IPS-NIHi11 (cell line): ENCODE measurements at regions not wholly inside any gene's neighbourhood (a gene's known extent, or its start where the extent isn't known, plus 50 kb on each side); places are given as distances from the start of the nearest gene placed in this dataset.
"Not testable (repeated sequence)": the region's sequence is repeated elsewhere in the genome, so short reads cannot be mapped to it uniquely, and the experiment has no call there.

ENCODE experiments used
- DNase-seq: peaks from one replicate; pipeline ENCODE4 v3.0.0; 2012; ENCODE audit warnings: mixed read lengths, low spot score

- no peak for DNase-seq
These were observed 416.8 kb downstream of the TUSC1 start for GRCh38 chr9:25261445-25261844.

DNA sequence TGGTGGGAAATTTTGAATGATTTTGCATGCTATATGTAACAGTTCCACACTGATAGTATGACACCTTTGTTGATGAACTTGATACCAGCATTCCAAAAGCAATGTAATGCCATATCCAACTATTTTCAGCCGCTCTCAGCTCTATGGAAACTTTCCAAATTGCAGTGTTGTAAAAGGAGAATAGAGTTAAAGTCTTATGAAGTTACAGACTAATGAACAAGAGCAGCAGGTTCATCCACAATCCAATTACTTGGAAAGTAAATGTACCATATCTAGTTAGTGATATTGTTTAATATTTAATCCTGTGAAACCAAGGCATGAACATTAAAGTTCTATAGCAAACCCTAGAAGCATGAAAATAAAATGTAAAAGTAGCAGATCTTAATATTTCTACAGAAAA, 418.2 kb downstream of the TUSC1 start:
- no peak for DNase-seq

DNA sequence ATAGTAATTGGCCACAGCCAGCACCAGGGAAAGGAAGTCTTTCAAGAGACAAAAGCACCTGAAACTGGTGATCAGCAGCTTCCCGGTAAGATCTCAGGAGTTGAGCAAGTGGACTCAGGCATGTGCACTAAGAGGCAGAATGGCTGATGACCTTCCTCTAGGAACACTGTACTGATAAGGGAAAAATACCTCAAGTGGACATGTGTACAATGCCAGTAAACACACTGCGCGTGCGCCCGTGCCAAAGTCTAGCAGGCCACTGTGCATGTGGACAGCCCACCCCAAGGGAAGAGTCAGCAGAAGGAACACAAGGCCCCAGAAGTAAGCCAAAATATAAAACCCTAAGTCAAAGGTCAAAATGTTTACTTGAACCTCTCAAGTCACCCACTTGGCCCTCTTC, 423.0 kb downstream of the TUSC1 start:
- no peak for DNase-seq

DNA sequence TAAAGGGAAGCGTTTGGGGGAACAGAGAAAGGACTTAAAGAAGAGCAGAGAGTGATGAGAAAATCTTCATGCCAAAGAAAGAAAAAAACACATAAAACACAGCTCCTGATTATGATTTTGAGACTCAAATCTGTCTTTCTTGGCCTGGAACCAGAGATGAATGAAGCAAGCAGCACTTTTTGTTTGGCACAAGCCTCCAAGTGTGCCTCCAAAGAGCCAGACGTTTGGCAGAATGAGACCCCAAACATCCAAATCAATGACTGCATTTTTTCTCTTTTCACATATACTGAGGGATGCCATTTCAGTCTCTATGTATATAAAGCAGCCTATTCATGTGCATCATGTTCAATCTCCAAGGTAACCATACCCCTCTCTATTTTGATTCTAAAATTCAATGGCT, 424.2 kb downstream of the TUSC1 start:
- no peak for DNase-seq

- DNase-seq = no peak
These were observed 436.8 kb downstream of the TUSC1 start for GRCh38 chr9:25241421-25241820.

DNA sequence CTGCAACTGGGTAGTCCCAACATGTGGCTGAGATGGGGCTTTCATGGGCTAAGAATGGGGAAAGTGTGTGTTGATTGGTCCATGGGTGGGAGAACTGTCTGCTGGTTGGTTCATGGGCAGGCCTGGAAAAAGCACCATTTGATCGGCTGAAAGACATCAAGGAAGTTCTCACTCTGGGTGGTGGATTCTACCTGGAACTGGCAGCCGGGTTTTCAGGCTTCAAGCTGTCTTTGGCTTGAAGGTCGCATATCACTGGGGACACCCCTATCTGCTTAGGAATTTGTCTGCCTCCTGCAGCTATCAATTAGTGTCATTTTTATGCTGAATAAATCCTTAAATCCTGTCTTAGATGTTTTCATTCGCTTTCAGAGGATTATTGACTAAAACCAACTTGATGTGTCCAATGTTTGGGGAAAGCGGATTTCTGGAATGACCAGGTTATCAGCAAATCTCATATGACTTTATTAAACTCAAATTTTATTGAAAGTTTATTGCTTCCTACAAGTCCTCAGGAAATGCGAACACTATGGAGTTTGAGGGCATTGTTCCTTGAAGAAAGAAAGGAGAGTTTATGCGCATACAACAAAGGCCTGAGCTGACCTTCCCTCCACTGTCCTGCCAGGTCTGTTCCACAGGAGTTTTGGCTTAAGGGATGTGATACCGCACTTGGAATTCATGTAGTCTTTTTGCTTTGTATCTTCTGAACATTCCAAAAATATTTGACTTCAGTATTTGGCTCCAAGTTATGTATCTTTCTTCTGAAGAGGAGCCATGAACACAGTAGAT, 451.1 kb downstream of the TUSC1 start:
- no peak for DNase-seq

DNA sequence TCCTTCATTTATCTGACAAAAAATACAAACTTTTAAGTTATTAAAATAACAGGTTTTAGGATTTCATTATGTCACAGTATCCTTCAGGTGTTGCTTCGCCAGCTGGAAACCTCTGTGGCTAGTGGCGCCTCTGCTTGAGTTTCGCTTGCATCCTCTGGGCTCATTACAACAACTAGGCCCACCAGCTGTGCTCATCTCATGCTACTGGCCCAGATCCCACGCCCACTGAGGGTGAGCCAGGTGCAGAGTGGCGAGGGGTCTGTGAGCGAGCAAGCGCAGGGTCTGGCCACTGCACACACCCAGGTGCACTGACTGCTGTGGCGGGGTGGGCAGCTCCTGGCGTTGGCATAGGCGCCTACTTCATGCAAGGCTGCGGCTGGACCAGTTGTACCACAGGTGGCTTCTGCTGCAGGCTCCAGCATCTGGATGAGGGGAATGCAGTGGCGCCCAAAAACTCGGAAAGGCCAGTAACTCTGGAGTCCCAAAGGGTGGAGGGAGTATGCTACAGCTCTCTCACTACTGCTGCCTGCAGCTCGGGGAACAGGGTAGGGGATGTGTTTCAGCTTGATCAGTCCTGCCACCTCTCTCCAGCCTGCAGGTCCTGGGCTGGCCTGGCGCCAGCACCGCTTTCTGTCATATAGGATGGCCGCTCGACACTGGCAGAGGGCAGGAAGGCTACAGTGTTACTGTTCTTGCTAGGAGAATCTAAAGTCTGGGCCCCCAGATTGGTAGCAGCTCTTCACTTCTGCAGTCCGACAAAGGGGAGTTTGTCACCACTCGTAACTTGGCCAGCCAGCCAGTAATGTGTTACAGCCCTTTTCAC, 452.1 kb downstream of the TUSC1 start:
- DNase-seq = no peak

GRCh38 chr9:25224996-25225395, 453.2 kb downstream of the TUSC1 start:
- DNase-seq = no peak

DNA sequence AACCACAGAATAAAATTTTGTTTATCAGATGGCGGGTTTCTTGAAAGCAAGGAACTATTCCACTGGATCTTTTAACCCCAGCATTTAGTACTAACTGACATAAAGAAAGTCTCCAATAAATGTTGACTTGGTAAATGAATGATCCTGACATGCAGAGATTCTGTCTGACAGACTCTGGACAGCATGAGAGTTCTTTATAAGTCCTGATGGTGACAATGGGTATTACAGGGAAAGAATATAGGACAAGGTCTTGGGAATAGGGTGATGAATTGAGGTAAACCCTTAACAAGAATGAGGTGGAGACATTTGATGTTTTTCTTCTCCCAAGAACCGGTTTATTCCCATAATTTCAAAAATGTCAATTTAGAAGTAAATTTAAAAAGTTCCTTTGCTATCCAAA, 453.9 kb downstream of the TUSC1 start:
- DNase-seq = no peak

DNA sequence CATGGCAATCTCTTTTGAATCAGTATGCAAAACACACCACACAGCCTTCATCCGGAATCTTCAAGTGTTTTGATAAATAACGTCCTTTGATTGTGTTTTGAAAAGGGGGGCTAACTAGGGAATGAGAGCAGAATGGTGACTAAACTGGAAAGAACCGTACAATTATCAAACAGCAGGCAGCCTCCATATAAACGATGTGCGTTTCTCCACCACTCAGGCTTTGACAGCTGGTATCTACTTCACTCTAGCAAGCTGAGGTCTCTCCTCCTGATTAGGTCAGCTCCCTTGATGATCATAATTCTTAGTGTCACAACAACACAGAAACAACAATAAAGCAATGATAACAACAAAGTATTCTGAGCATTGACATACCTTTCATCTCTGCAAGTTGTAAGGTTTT, 465.9 kb downstream of the TUSC1 start:
- DNase-seq = no peak

- no peak for DNase-seq
These were observed 470.6 kb downstream of the TUSC1 start for GRCh38 chr9:25207402-25208195.

- DNase-seq = no peak
These were observed 472.2 kb downstream of the TUSC1 start for GRCh38 chr9:25206027-25206426.

DNA sequence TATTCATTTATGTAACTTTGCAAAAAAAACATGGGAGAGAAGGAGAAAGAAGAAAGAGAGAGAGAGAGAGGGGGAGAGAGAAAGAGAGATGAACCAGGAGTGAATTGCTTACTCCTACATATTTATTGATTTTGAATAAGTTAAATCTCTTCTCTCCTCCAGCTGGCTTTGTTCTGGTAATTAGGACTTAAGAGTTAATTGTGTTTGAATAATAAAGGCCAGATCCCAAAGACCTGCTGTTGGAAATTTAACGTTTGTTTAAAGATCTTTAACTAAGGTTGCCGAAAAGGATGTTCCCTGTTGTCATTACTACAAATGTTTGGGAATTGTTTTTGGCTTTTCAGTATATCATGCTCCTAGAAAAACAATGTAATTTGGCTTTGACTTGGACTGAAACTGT, 473.0 kb downstream of the TUSC1 start:
- DNase-seq = no peak

GRCh38 chr9:25177858-25178257, 500.4 kb downstream of the TUSC1 start:
- DNase-seq = no peak

DNA sequence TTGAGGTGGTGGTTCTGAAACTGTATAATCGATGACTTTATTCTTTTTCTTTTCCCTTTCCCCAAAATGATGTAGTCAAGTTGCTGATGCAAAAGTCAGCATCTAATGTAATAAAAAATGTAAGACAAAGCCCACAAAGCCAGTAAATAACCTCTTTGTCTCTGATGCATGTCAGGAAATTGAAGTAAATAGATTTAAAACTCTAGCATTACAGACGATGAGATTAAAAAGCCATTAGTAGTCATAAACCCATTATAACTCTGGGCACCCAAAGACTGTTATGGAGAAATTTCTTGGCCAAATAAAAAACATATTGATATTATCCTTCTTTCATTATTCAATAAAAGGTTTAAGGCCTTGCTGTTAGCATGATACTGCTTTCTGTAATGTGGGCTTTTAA, 548.7 kb downstream of the TUSC1 start:
- no peak for DNase-seq

- no peak for DNase-seq
These were observed 556.4 kb downstream of the TUSC1 start for GRCh38 chr9:25121811-25122210.

- no peak for DNase-seq
These were observed 559.2 kb downstream of the TUSC1 start for GRCh38 chr9:25119041-25119440.

- no peak for DNase-seq
These were observed 560.5 kb downstream of the TUSC1 start for GRCh38 chr9:25117791-25118190.

DNA sequence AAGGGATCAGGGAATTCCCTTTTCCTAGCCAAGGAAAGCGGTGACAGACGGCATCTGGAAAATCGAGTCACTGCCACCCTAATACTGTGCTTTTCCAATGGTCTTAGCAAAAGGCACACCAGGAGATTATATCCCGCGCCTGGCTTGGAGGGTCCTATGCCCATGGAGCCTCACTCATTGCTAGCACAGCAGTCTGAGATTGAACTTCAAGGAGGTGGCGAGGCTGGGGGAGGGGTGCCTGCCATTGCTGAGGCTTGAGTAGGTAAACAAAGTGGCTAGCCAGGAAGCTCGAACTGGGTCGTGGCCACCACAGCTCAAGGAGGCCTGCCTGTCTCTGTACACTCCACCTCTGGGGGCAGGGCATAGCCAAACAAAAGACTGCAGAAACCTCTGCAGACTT, 556.5 kb upstream of the IZUMO3 start:
- DNase-seq = not testable (repeated sequence)

- no peak for DNase-seq
These were observed 548.8 kb upstream of the IZUMO3 start for GRCh38 chr9:25094518-25094917.

DNA sequence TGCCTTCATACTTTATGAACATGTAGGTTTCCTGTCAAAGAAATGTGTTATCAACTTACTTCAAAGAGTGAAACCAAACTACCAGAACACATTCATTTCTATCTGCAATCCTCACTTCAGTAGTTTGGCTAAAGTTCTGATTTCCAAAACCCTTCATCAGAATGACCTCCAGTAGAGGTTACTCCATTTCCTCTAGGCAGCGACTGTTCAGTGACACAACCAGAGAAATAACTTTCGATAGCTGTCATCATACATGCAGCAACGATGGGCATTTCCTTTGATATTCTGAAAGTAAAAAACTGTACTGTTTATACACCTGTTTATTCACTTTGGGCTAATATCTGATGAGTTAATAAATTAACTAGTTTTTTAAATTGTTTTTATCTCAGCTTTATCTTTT, 532.5 kb upstream of the IZUMO3 start:
- no peak for DNase-seq

DNA sequence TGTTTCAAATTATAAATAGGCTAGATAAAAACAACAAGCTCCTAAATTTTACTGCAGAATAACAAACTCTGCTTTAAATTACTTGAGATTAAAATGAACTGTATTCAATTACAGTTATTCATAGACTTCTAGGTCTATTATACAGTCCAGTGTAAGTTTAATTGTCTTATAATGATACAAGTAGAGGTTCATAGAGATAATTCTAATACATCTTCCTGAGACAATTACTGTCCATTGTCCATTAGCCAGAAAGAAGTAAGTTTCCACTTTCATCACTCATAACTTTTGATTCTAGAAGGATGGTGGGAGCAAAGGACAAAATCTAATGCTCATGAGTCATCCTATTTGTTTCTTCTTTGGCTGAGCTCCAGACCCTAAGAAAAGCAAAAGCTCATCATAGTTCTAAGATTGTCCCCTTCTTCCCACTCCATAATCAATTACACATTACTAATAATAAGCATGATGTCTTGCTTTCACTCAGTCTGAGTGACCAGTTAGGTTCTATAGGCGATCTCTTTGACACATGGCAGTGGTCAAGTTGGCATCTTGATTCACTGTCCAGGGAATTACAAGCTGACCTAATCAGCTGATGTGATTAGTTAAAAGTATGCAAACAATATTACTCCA, 502.5 kb upstream of the IZUMO3 start:
- no peak for DNase-seq
